HG02840 (cell line): ENCODE measurements at regions not wholly inside any gene's neighbourhood (a gene's known extent, or its start where the extent isn't known, plus 50 kb on each side); places are given as distances from the start of the nearest gene placed in this dataset.

ENCODE experiments used
- ATAC-seq: cut with Tn5 transposase; IDR thresholded peaks from one replicate; pipeline ENCODE4 v1.9.1; 2021; ENCODE audit warnings: mild to moderate bottlenecking, moderate library complexity, moderate number of reproducible peaks; ENCODE audit not compliant: unreplicated experiment, low FRiP score

- no peak for ATAC-seq
These were observed 406.5 kb upstream of the TGFBR2 start for GRCh38 chr3:30199855-30200254.

- ATAC-seq = no peak
These were observed 404.7 kb upstream of the TGFBR2 start for GRCh38 chr3:30201715-30202114.

DNA sequence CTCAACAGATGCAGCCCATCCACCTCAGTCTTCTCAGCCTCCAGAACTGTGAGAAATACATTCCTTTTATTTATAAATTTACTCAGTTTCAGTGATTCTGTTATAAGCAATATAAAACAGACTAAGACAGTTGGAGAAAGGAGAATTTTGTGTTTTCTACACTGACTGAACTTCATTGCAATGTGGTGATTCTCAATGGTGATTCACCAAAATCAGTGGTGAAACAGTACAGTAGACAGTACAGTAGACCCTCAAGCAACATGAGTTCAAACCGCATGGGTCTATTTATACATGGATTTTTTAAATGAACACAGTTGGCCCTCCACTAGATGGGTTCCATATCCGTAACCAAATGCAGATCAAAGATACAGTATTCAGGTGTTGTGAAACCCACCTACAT, 403.1 kb upstream of the TGFBR2 start:
- ATAC-seq = no peak

DNA sequence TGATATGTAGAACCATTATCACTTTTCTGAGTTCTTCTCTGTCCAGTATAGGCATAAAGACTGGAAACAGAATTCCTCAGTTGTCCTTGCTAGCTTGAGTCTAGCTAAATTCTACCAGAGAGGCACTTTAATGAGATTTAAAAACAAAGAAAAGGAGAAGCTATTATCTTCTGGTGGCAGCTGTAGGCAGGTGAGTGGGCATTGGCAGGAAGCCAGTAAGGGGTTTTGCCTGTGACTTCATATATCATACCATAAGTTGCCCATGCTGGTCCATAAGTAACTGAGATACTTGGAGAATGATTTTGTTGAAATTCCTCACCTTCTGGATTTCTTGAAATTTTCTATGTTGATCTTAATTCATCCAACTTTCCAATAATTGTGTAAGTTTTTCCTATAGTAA, 402.3 kb upstream of the TGFBR2 start:
- ATAC-seq = no peak

DNA sequence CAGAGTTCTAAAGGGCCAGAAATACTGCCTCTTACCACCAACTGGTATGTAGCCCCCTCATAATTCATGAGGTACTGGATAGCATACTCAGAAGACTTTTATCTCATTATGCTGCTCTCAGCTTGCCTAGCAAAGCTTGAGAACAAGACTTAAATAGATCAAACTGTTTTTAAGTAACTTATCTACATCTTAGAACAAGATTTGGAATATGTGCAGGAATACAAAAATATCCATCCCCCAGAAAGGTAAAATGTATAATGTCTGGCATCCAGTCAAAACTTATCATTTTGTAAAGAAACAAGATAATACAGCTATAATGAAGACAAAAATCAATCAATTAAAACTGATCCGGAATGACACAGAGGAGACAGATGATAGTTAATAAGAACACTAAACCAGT, 400.4 kb upstream of the TGFBR2 start:
- ATAC-seq = no peak

- no peak for ATAC-seq
These were observed 384.8 kb upstream of the TGFBR2 start for GRCh38 chr3:30221619-30222018.

- ATAC-seq = no peak
These were observed 384.0 kb upstream of the TGFBR2 start for GRCh38 chr3:30222441-30222840.

- no peak for ATAC-seq
These were observed 381.4 kb upstream of the TGFBR2 start for GRCh38 chr3:30225021-30225420.

- ATAC-seq = no peak
These were observed 379.7 kb upstream of the TGFBR2 start for GRCh38 chr3:30226601-30227151.

GRCh38 chr3:30227571-30228301, 378.7 kb upstream of the TGFBR2 start:
- ATAC-seq = no peak

DNA sequence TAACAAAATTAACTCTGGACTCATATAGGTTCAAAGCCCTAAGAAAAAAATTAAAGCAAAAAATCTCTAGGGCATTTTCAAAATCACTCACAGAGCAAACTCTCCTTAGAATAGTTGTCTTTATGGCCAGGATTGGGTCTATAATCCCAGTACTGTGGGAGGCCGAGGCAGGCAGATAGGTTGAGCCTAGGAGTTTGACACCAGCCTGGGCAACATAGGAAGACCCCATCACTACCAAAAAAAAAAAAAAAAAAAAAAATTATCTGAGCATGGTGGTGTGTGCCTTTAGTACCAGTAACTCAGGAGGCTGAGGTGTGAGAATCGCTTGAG, 378.1 kb upstream of the TGFBR2 start:
- no peak for ATAC-seq

- ATAC-seq = no peak
These were observed 374.9 kb upstream of the TGFBR2 start for GRCh38 chr3:30231277-30232141.

DNA sequence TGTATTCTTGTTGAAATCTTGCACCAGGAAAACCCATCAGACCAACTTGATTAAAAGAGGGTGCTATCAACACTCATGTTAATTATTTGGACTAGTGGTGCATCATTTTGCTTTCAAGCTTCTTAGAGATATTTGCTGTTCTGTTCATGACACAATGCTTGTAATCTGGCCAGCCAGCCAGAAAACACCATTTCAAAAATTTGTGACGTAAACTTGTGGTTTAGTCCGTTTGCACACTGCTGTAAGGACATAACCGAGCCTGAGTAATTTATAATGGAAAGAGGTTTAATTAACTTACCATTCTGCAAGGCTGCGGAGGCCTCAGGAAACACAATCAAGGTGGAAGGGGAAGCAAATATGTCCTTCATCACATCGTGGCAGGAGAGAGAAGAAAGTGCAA, 374.3 kb upstream of the TGFBR2 start:
- no peak for ATAC-seq

GRCh38 chr3:30233913-30234646, 372.3 kb upstream of the TGFBR2 start:
- no peak for ATAC-seq

- no peak for ATAC-seq
These were observed 370.4 kb upstream of the TGFBR2 start for GRCh38 chr3:30236011-30236410.

DNA sequence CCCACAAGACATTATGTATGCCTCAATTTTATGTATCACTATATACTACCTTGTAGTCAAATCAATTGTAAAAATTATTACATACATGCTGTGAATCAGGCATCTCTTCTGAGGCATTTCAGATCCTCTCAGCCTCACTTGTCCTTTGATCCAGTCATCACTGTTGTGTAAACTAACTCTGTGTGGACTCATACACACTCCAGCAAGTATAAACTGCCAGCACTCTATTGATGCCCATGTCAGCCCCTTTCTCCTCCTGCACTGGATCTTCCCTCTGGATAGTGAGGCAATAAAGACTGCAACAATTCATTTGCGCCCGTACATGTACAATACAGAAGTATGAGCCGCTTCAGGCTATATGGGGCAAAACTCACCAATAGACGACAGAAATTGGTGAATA, 364.7 kb upstream of the TGFBR2 start:
- ATAC-seq = no peak

DNA sequence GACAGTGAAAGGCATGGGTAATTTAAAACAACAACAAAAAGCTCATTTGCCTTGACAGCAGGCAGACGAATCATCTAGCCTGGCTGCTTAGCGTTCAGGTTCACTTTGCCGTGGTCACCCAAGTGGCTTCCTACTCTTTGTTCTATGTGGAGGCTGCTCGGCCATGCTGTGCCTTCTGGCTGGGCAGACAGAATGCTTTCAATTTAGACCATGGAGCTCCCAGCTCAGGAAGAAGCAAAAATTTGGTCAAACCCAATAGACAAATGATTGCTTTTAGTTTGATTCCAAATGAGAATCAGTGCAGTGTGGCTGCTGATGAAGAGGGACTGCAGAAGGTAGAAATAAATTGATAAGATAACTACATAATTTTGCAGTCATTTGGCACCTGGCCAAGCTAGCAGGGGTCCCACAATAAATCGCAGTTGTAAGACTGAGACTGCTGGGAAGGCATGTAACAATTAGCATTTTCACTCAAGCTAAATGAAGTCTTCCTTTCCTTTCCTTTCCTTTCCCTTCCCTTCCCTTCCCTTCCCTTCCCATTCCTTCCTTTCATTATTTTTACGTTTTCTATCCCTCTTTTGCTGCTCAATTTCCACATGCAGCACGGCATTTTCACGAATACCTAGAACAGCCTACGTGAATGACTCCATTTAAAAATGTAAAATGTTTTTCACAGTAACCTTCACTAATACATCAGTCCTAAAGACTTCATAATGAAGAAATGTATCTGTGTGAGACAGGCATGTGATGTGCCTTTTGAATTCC, 360.4 kb upstream of the TGFBR2 start:
- no peak for ATAC-seq

GRCh38 chr3:30248423-30248822, 358.0 kb upstream of the TGFBR2 start:
- peak; percentile 60 for ATAC-seq

GRCh38 chr3:30252474-30252873, 353.9 kb upstream of the TGFBR2 start:
- no peak for ATAC-seq

GRCh38 chr3:30253832-30254231, 352.6 kb upstream of the TGFBR2 start:
- ATAC-seq = no peak
